Loucy (cell line): ENCODE measurements at regions not wholly inside any gene's neighbourhood (a gene's known extent, or its start where the extent isn't known, plus 50 kb on each side); places are given as distances from the start of the nearest gene placed in this dataset.

Experiments
- CTCF ChIP-seq: fragments of 200-600 bp; sonication (generic); conservative IDR thresholded peaks from 2 replicates; pipeline ENCODE4 v1.5.1; 2014; ENCODE audit warnings: mild to moderate bottlenecking, antibody characterized with exemption, low read length
- EZH2phosphoT487 ChIP-seq: fragments of 200-600 bp; IDR thresholded peaks from 2 replicates; pipeline ENCODE4 v1.6.1; 2018; ENCODE audit warnings: antibody characterized with exemption, mild to moderate bottlenecking, moderate library complexity, borderline replicate concordance

DNA sequence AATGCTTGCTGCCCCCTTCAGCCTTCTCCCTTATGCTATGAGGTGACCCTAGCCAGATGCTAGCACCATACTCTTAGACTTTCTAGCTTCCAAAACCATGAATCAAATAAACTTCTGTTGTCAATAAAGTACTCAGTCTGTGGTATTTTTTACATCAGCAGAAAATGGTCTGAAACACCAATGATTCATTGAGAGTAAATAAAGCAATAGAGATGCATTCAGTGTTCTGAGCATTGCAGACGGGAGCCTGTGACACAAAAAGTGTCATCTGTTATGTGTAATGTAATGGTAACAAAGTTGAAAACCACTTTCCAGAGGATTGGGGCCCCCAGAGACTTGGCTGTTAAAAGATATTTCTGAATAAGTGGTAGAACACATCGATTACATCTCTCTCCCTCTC lies 758.0 kb upstream of the NRXN1 start:
- TF ChIP-seq CTCF (no peak), EZH2phosphoT487 (no peak)
